ENCODE measurements at regions not wholly inside any gene's neighbourhood (a gene's known extent, or its start where the extent isn't known, plus 50 kb on each side); places are given as distances from the start of the nearest gene placed in this dataset.

DNA sequence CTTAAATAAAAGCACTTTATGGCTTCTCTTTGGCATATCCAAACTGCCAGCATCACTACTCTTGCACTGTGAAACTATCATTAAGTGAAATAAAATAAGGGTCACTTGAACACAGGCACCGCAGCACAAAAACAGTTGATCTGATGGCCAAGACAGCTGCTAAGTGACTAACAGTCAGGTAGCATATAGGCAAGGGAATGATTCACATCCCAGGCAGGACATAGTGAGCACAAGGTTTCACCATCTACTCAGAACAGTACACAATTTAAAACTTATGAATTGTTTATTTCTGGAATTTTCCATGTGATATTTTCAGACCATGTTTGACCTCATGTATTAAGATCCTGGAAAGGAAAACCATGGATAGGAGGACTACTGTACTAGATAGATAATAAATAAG lies 214.2 kb downstream of the MREG start:
- no peaks in the 10 kb centered on the region for H4K20me1 ChIP-seq (ENCODE audit: insufficient read depth, low read length)
- TF ChIP-seq CTCF (IDR thresholded peaks at IDR 0.05; ENCODE audit: extremely low read depth, low read depth, low read length) = no peak
- H3K27me3 ChIP-seq (ENCODE audit: insufficient read depth, low read length) = no peaks in the 10 kb centered on the region
- peaks cover 32% of the 10 kb centered on the region for H3K4me1 ChIP-seq (ENCODE audit: insufficient read depth, low read length)
- no peak for DNase-seq (ENCODE audit: insufficient read length, low spot score, missing footprints)
- H2AFZ ChIP-seq (ENCODE audit: low read length) = no peak overlapping the region
- H3K27ac ChIP-seq (ENCODE audit: low read depth, low read length) = no peak overlapping the region
- no peaks in the 10 kb centered on the region for H3K79me2 ChIP-seq (ENCODE audit: insufficient read depth, low read length)
- no peak overlapping the region for H3K4me2 ChIP-seq (ENCODE audit: insufficient read depth, low read length)
- no peak overlapping the region for H3K4me3 ChIP-seq (ENCODE audit: insufficient read depth, low read length)
- H3K36me3 ChIP-seq (ENCODE audit: insufficient read depth, low read length) = no peaks in the 10 kb centered on the region
- H3K9me3 ChIP-seq (ENCODE audit: low read depth, low read length) = no peaks in the 10 kb centered on the region

DNA sequence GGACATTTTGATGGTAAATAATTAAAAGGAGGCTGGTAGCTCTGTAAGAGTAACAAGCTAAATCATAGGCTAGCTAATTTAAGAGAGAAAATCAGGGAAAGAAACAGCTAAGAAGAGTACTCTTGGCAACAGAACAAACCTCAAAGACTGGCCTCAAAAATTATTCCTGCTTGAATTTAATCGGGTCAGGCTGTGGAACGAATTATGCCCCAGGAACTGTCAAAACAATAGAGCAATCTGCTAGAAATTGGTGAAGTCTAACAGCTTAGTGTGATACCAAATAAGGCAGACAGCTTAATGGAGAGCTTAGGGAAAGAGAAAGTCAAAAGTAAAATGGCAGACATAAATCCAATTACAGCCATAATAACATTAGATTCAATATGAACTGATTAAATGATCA lies 215.7 kb downstream of the MREG start:
- Histone ChIP-seq H3K9me3 (ENCODE audit: low read depth, low read length) (no peaks in the 10 kb centered on the region), H3K4me1 (ENCODE audit: insufficient read depth, low read length) (peaks cover 41% of the 10 kb centered on the region), H2AFZ (ENCODE audit: low read length) (peak overlapping the region; percentile 78), H3K36me3 (ENCODE audit: insufficient read depth, low read length) (no peaks in the 10 kb centered on the region), H3K27ac (ENCODE audit: low read depth, low read length) (no peak overlapping the region), H3K79me2 (ENCODE audit: insufficient read depth, low read length) (no peaks in the 10 kb centered on the region), H3K27me3 (ENCODE audit: insufficient read depth, low read length) (no peaks in the 10 kb centered on the region), H3K4me3 (ENCODE audit: insufficient read depth, low read length) (no peak overlapping the region), H3K4me2 (ENCODE audit: insufficient read depth, low read length) (no peak overlapping the region), H4K20me1 (ENCODE audit: insufficient read depth, low read length) (no peaks in the 10 kb centered on the region)
- no peak for TF ChIP-seq CTCF (IDR thresholded peaks at IDR 0.05; ENCODE audit: extremely low read depth, low read depth, low read length)
- DNase-seq (ENCODE audit: insufficient read length, low spot score, missing footprints) = no peak

GRCh38 chr2:215796140-215796855 lies 217.1 kb downstream of the MREG start:
- no peak overlapping the region for H2AFZ ChIP-seq (ENCODE audit: low read length)
- no peaks in the 10 kb centered on the region for H3K9me3 ChIP-seq (ENCODE audit: low read depth, low read length)
- no peaks in the 10 kb centered on the region for H3K36me3 ChIP-seq (ENCODE audit: insufficient read depth, low read length)
- no peaks in the 10 kb centered on the region for H4K20me1 ChIP-seq (ENCODE audit: insufficient read depth, low read length)
- H3K79me2 ChIP-seq (ENCODE audit: insufficient read depth, low read length) = no peaks in the 10 kb centered on the region
- DNase-seq (ENCODE audit: insufficient read length, low spot score, missing footprints) = no peak
- peaks cover 41% of the 10 kb centered on the region for H3K4me1 ChIP-seq (ENCODE audit: insufficient read depth, low read length)
- peak; percentile 11 for TF ChIP-seq CTCF (IDR thresholded peaks at IDR 0.05; ENCODE audit: extremely low read depth, low read depth, low read length)
- H3K4me2 ChIP-seq (ENCODE audit: insufficient read depth, low read length) = no peak overlapping the region
- peak overlapping the region; percentile 55 for H3K27ac ChIP-seq (ENCODE audit: low read depth, low read length)
- no peaks in the 10 kb centered on the region for H3K27me3 ChIP-seq (ENCODE audit: insufficient read depth, low read length)
- no peak overlapping the region for H3K4me3 ChIP-seq (ENCODE audit: insufficient read depth, low read length)

GRCh38 chr2:215794829-215795546 lies 218.4 kb downstream of the MREG start:
- no peak for DNase-seq (ENCODE audit: insufficient read length, low spot score, missing footprints)

More at GRCh38 chr2:215794829-215795546, 218.4 kb downstream of the MREG start:
- no peak overlapping the region for H2AFZ ChIP-seq (ENCODE audit: low read length)
- no peaks in the 10 kb centered on the region for H3K79me2 ChIP-seq (ENCODE audit: insufficient read depth, low read length)
- no peak for TF ChIP-seq CTCF (IDR thresholded peaks at IDR 0.05; ENCODE audit: extremely low read depth, low read depth, low read length)
- no peaks in the 10 kb centered on the region for H3K36me3 ChIP-seq (ENCODE audit: insufficient read depth, low read length)
- peaks cover 41% of the 10 kb centered on the region for H3K4me1 ChIP-seq (ENCODE audit: insufficient read depth, low read length)
- no peaks in the 10 kb centered on the region for H3K27me3 ChIP-seq (ENCODE audit: insufficient read depth, low read length)
- H3K27ac ChIP-seq (ENCODE audit: low read depth, low read length) = peak overlapping the region; percentile 95
- H3K4me2 ChIP-seq (ENCODE audit: insufficient read depth, low read length) = no peak overlapping the region
- H3K4me3 ChIP-seq (ENCODE audit: insufficient read depth, low read length) = no peak overlapping the region
- no peaks in the 10 kb centered on the region for H3K9me3 ChIP-seq (ENCODE audit: low read depth, low read length)
- H4K20me1 ChIP-seq (ENCODE audit: insufficient read depth, low read length) = no peaks in the 10 kb centered on the region

Measured in osteoblast (primary cell).